Naive thymus-derived CD4-positive, alpha-beta T cell (primary cell): ENCODE measurements at regions not wholly inside any gene's neighbourhood (a gene's known extent, or its start where the extent isn't known, plus 50 kb on each side); places are given as distances from the start of the nearest gene placed in this dataset.
"Not testable (repeated sequence)": the region's sequence is repeated elsewhere in the genome, so short reads cannot be mapped to it uniquely, and the experiment has no call there.

Source experiments
- ATAC-seq: fragments of 150-1000 bp; cut with Tn5 transposase; 2 replicates; pipeline ENCODE4 v1.10.0; 2021; ENCODE audit warnings: mild to moderate bottlenecking, moderate library complexity
- CTCF ChIA-PET: fragments of 350-600 bp; sonication (Branson Sonifier 250); formaldehyde crosslinking; loops from one replicate; lab custom pipeline; 2021; ENCODE audit warnings: antibody characterized with exemption; lab: Charles Lee
- POLR2A ChIA-PET: fragments of 350-600 bp; sonication (Branson Sonifier 250); formaldehyde crosslinking; loops from one replicate; lab custom pipeline; 2021; ENCODE audit warnings: antibody characterized with exemption, inconsistent platforms; lab: Charles Lee
- DNase-seq, 9 donors: peaks; one replicate each; pipeline versions ENCODE4 v3.0.0 to v3.0.0-alpha.2; 2020 to 2022; ENCODE audit warnings: mixed read lengths in 1 of 9
- H3K27ac ChIP-seq: one replicate; pipeline ENCODE4 v1.7.0; 2013; ENCODE audit warnings: mild to moderate bottlenecking, low read depth, low read length, moderate library complexity
- H3K27me3 ChIP-seq, 2 donors: one replicate each; pipeline ENCODE4 v1.7.0; 2013; ENCODE audit warnings: low read length in 2 of 2, mild to moderate bottlenecking in 2 of 2, moderate library complexity in 2 of 2; ENCODE audit not compliant: control insufficient read depth in 2 of 2, insufficient read depth in 2 of 2
- H3K36me3 ChIP-seq, 3 experiments: 1 replicate in 2 of 3; 2 replicates in 1 of 3; pipeline ENCODE4 v1.7.0; 2013; ENCODE audit warnings: low read length in 3 of 3, mild to moderate bottlenecking in 3 of 3, moderate library complexity in 1 of 3; ENCODE audit not compliant: insufficient read depth in 3 of 3, control insufficient read depth in 2 of 3
- H3K4me1 ChIP-seq, 2 donors: one replicate each; pipeline ENCODE4 v1.7.0; 2013; ENCODE audit warnings: low read length in 2 of 2, mild to moderate bottlenecking in 2 of 2, moderate library complexity in 1 of 2; ENCODE audit not compliant: control insufficient read depth in 2 of 2, insufficient read depth in 2 of 2
- H3K4me3 ChIP-seq: 2 replicates; pipeline ENCODE4 v1.7.0; 2013; ENCODE audit warnings: mild to moderate bottlenecking, low read length
- H3K9me3 ChIP-seq, 3 experiments: 1 replicate in 2 of 3; 2 replicates in 1 of 3; pipeline ENCODE4 v1.7.0; 2013; ENCODE audit warnings: low read length in 3 of 3; ENCODE audit not compliant: control insufficient read depth in 2 of 3
- H3K27ac Mint-ChIP-seq, 9 donors: one replicate each; pipeline ENCODE4 v1.8.0; 2020 to 2022; ENCODE audit warnings: mixed read lengths in 9 of 9, mild to moderate bottlenecking in 8 of 9, moderate library complexity in 5 of 9, inconsistent platforms in 2 of 9
- H3K27me3 Mint-ChIP-seq, 5 donors: one replicate each; pipeline ENCODE4 v1.8.0; 2021 to 2022; ENCODE audit warnings: mixed read lengths in 5 of 5, mild to moderate bottlenecking in 1 of 5
- H3K36me3 Mint-ChIP-seq, 5 donors: one replicate each; pipeline ENCODE4 v1.8.0; 2020 to 2022; ENCODE audit warnings: mixed read lengths in 5 of 5, mild to moderate bottlenecking in 3 of 5, inconsistent platforms in 1 of 5
- H3K4me1 Mint-ChIP-seq, 7 donors: one replicate each; pipeline ENCODE4 v1.8.0; 2020 to 2022; ENCODE audit warnings: mixed read lengths in 7 of 7, mild to moderate bottlenecking in 3 of 7, inconsistent platforms in 1 of 7
- H3K4me3 Mint-ChIP-seq, 10 donors: one replicate each; pipeline ENCODE4 v1.8.0; 2020 to 2022; ENCODE audit warnings: mild to moderate bottlenecking in 10 of 10, mixed read lengths in 10 of 10, moderate library complexity in 6 of 10, inconsistent platforms in 2 of 10
- H3K9me3 Mint-ChIP-seq, 11 donors: one replicate each; pipeline ENCODE4 v1.8.0; 2020 to 2022; ENCODE audit warnings: mixed read lengths in 11 of 11, mild to moderate bottlenecking in 4 of 11, inconsistent platforms in 1 of 11, moderate library complexity in 1 of 11
- intact Hi-C, 2 donors: fragments of 100-400 bp; cut with micrococcal nuclease; formaldehyde crosslinking; loops; one replicate each; pipeline ENCODE4 v1.15.1; 2023

DNA sequence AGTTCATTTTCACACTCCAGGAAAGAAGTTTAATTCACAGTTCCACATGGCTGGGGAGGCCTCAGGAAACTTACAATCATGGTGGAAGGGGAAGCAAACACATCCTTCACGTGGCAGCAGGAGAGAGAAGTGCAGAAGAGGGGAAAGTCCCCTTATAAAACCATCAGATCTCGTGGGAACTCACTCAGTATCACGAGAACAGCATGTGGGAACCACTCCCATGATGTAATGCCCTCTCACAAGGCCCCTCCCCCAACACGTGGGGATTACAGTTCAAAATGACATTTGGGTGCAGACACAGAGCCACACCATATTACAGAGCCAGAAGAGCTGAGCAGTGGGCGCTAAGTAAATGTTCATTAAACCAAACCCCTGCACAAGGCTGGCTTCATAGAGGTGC, 126.0 kb downstream of the POTEH start:
- H3K4me3 Mint-ChIP-seq, H3K27ac ChIP-seq, H3K9me3 ChIP-seq, POLR2A ChIA-PET, H3K27ac Mint-ChIP-seq, H3K36me3 ChIP-seq, H3K36me3 Mint-ChIP-seq, H3K9me3 Mint-ChIP-seq, intact Hi-C loops, CTCF ChIA-PET, ATAC-seq, H3K4me3 ChIP-seq, DNase-seq, H3K27me3 ChIP-seq, H3K4me1 Mint-ChIP-seq, H3K4me1 ChIP-seq, H3K27me3 Mint-ChIP-seq: not testable (repeated sequence)

DNA sequence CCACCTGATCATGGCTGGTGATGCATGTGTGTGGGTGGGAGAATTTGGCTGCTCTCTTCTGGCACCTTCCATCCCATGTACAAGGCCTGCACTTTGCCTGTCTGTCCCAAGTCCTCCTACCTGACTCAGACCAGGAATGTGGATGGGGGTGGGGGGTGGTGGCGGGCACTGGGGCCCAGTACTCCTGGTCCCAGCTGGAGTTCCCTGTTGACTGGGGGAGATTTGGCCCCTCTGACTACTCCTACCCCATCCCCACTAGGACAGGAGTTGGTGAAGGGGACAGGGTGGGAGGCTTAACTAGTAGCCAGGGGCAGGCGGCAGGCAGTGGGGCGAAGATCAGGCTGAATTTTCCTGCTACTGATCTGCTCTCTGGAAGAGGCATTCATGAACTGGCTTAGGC, 126.6 kb downstream of the POTEH start:
- H3K4me1 ChIP-seq, DNase-seq, H3K27ac ChIP-seq, H3K27ac Mint-ChIP-seq, H3K27me3 Mint-ChIP-seq, H3K9me3 ChIP-seq, intact Hi-C loops, H3K4me3 ChIP-seq, H3K27me3 ChIP-seq, H3K9me3 Mint-ChIP-seq, H3K4me3 Mint-ChIP-seq, CTCF ChIA-PET, H3K4me1 Mint-ChIP-seq, H3K36me3 Mint-ChIP-seq, H3K36me3 ChIP-seq, POLR2A ChIA-PET, ATAC-seq: not testable (repeated sequence)

- H3K27ac ChIP-seq, POLR2A ChIA-PET, H3K4me3 Mint-ChIP-seq, H3K36me3 ChIP-seq, CTCF ChIA-PET, H3K4me1 ChIP-seq, H3K4me3 ChIP-seq, H3K9me3 ChIP-seq, H3K4me1 Mint-ChIP-seq, H3K9me3 Mint-ChIP-seq, H3K27ac Mint-ChIP-seq, H3K27me3 ChIP-seq, H3K36me3 Mint-ChIP-seq, ATAC-seq, intact Hi-C loops, DNase-seq, H3K27me3 Mint-ChIP-seq: not testable (repeated sequence)
These were observed 127.4 kb downstream of the POTEH start for GRCh38 chr22:15817264-15817663.

GRCh38 chr22:15819886-15820285, 130.1 kb downstream of the POTEH start:
- H3K27ac Mint-ChIP-seq, H3K27me3 ChIP-seq, H3K4me1 Mint-ChIP-seq, DNase-seq, H3K9me3 Mint-ChIP-seq, H3K4me3 ChIP-seq, H3K4me3 Mint-ChIP-seq, CTCF ChIA-PET, H3K36me3 Mint-ChIP-seq, POLR2A ChIA-PET, H3K9me3 ChIP-seq, H3K27me3 Mint-ChIP-seq, H3K36me3 ChIP-seq, ATAC-seq, H3K4me1 ChIP-seq, H3K27ac ChIP-seq, intact Hi-C loops: not testable (repeated sequence)

GRCh38 chr22:15821088-15821487, 131.3 kb downstream of the POTEH start:
- H3K27me3 Mint-ChIP-seq, H3K27me3 ChIP-seq, H3K27ac ChIP-seq, intact Hi-C loops, H3K9me3 Mint-ChIP-seq, ATAC-seq, POLR2A ChIA-PET, H3K4me1 Mint-ChIP-seq, H3K4me3 ChIP-seq, CTCF ChIA-PET, H3K36me3 Mint-ChIP-seq, H3K36me3 ChIP-seq, DNase-seq, H3K4me1 ChIP-seq, H3K9me3 ChIP-seq, H3K27ac Mint-ChIP-seq, H3K4me3 Mint-ChIP-seq: not testable (repeated sequence)

GRCh38 chr22:15822001-15822400, 132.2 kb downstream of the POTEH start:
- H3K9me3 ChIP-seq, H3K27me3 ChIP-seq, H3K36me3 ChIP-seq, H3K4me1 Mint-ChIP-seq, POLR2A ChIA-PET, intact Hi-C loops, H3K9me3 Mint-ChIP-seq, H3K4me3 Mint-ChIP-seq, H3K4me3 ChIP-seq, H3K27me3 Mint-ChIP-seq, CTCF ChIA-PET, ATAC-seq, H3K36me3 Mint-ChIP-seq, H3K4me1 ChIP-seq, H3K27ac ChIP-seq, DNase-seq, H3K27ac Mint-ChIP-seq: not testable (repeated sequence)

DNA sequence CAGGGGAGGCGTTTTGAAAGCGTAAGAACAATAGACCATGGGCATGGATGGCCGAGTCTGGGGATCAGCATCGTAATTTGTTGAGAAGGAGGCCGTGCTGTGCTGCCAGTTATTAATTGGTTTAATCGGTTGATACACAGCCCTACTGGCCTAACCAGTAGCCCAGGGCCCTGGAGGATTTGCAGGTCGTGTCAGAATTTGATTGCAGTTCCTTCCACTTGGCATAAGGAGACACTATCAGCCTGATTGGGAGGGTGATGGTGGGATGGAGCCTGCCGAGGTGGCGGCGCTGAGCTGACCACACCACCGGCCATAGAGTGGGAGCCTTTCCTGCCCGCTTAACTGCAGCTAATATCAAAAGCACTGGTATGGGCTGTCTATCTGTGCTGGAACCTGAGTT, 133.4 kb downstream of the POTEH start:
- H3K36me3 ChIP-seq, CTCF ChIA-PET, H3K9me3 Mint-ChIP-seq, H3K27ac Mint-ChIP-seq, H3K27me3 Mint-ChIP-seq, POLR2A ChIA-PET, H3K4me3 Mint-ChIP-seq, H3K36me3 Mint-ChIP-seq, H3K27ac ChIP-seq, H3K4me1 Mint-ChIP-seq, ATAC-seq, H3K9me3 ChIP-seq, DNase-seq, intact Hi-C loops, H3K27me3 ChIP-seq, H3K4me3 ChIP-seq, H3K4me1 ChIP-seq: not testable (repeated sequence)
